Prostate gland (tissue), 2 donors: ENCODE measurements at regions not wholly inside any gene's neighbourhood (a gene's known extent, or its start where the extent isn't known, plus 50 kb on each side); places are given as distances from the start of the nearest gene placed in this dataset.

Source experiments
- POLR2A ChIP-seq: fragments of 450-650 bp; IDR thresholded peaks from one replicate; pipeline ENCODE4 v1.6.1; 2016; ENCODE audit warnings: antibody characterized with exemption, mild to moderate bottlenecking
- POLR2AphosphoS5 ChIP-seq: sonication (generic); formaldehyde crosslinking; IDR thresholded peaks from one replicate; pipeline ENCODE4 v1.6.1; 2017; ENCODE audit warnings: antibody characterized with exemption
- TF ChIP-seq, protein P1 (sequence below), 4 experiments: fragments of 200-600 bp in 2 of 4; fragments of 450-650 bp in 2 of 4; sonication (generic) in 2 of 4; IDR thresholded peaks; 1 replicate in 3 of 4; 2 replicates in 1 of 4; pipeline ENCODE4 v1.5.1; 2016 to 2019; ENCODE audit warnings: antibody characterized with exemption in 4 of 4, mild to moderate bottlenecking in 2 of 4, moderate library complexity in 2 of 4

DNA sequence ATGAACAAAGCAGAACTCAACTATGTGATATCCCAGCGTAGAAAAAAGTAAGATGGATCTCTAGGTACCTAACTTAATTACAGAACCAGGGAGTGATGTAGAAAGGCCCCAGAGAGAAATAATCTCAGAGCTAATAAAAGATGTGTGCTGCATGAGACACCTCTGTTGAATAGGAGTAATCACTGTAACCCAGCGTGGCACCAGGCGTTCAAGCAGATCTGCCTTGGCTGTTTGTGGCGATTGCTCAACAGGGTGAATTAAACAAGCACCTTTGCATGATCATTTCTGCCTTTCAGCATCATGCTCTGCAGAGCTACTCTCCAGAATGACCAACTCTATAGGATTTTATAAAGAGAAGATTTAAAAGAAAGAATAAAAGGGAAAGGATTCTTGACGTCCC, 81.7 kb upstream of the KCNIP4 start:
- TF ChIP-seq, protein P1, sequence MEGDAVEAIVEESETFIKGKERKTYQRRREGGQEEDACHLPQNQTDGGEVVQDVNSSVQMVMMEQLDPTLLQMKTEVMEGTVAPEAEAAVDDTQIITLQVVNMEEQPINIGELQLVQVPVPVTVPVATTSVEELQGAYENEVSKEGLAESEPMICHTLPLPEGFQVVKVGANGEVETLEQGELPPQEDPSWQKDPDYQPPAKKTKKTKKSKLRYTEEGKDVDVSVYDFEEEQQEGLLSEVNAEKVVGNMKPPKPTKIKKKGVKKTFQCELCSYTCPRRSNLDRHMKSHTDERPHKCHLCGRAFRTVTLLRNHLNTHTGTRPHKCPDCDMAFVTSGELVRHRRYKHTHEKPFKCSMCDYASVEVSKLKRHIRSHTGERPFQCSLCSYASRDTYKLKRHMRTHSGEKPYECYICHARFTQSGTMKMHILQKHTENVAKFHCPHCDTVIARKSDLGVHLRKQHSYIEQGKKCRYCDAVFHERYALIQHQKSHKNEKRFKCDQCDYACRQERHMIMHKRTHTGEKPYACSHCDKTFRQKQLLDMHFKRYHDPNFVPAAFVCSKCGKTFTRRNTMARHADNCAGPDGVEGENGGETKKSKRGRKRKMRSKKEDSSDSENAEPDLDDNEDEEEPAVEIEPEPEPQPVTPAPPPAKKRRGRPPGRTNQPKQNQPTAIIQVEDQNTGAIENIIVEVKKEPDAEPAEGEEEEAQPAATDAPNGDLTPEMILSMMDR (IDR thresholded peaks at IDR 0.05): no peak
- TF ChIP-seq POLR2AphosphoS5 (no peak), POLR2A (no peak)
